GM23248 (cell line): ENCODE measurements at regions not wholly inside any gene's neighbourhood (a gene's known extent, or its start where the extent isn't known, plus 50 kb on each side); places are given as distances from the start of the nearest gene placed in this dataset.

Experiments used
- EZH2 ChIP-seq: fragments of 200-600 bp; sonication (generic); IDR thresholded peaks from 2 replicates; pipeline ENCODE4 v1.6.1; 2018; ENCODE audit warnings: antibody characterized with exemption, mild to moderate bottlenecking; ENCODE audit not compliant: insufficient read depth, poor library complexity, severe bottlenecking
- EZH2phosphoT487 ChIP-seq: fragments of 200-600 bp; sonication (generic); IDR thresholded peaks from 2 replicates; pipeline ENCODE4 v1.6.1; 2018; ENCODE audit warnings: antibody characterized with exemption, moderate library complexity, mild to moderate bottlenecking, low read depth; ENCODE audit not compliant: insufficient read depth

GRCh38 chr10:78832281-78832680 lies 236.5 kb upstream of the ZMIZ1 start:
- TF ChIP-seq EZH2 (no peak), EZH2phosphoT487 (no peak)
